IMR-90 (cell line): ENCODE measurements at regions not wholly inside any gene's neighbourhood (a gene's known extent, or its start where the extent isn't known, plus 50 kb on each side); places are given as distances from the start of the nearest gene placed in this dataset.

Source experiments
- ATAC-seq: fragments of 200-7000 bp; cut with Tn5 transposase; 2 replicates; pipeline ENCODE4 v1.9.1; 2020; ENCODE audit warnings: low read depth, mild to moderate bottlenecking, moderate library complexity
- BruUV-seq: library from RNA; stranded (reverse); fragments of 400-500 nt; replicated peaks from 2 replicates; lab custom pipeline; 2021; lab: Mats Ljungman, UMichigan
- CTCF ChIA-PET: fragments of 300-600 bp; formaldehyde crosslinking; extraction: SDS; loops from one replicate; lab custom pipeline; 2021; ENCODE audit warnings: antibody characterized with exemption; lab: Yijun Ruan, JAX
- POLR2A ChIA-PET: fragments of 300-600 bp; sonication (Branson Sonifier 250); formaldehyde crosslinking; loops from one replicate; lab custom pipeline; 2022; ENCODE audit warnings: antibody characterized with exemption; ENCODE audit not compliant: unreplicated experiment; lab: Charles Lee
- DNase-seq: peaks from one replicate; pipeline ENCODE4 v3.0.0; 2013
- H2AFZ ChIP-seq: replicated peaks from 2 replicates; pipeline ENCODE3; 2013; ENCODE audit warnings: low read length, mild to moderate bottlenecking; ENCODE audit not compliant: poor library complexity
- H2AK5ac ChIP-seq: 2 replicates; pipeline ENCODE4 v1.6.1; 2013; ENCODE audit warnings: low read depth, low read length, inconsistent platforms
- H2AK9ac ChIP-seq: replicated peaks from 2 replicates; pipeline ENCODE3; 2013; ENCODE audit warnings: mild to moderate bottlenecking, low read depth, low read length, moderate library complexity; ENCODE audit not compliant: poor library complexity
- H2BK120ac ChIP-seq: 2 replicates; pipeline ENCODE4 v1.6.1; 2013; ENCODE audit warnings: low read depth, low read length, inconsistent platforms
- H2BK15ac ChIP-seq: 3 replicates; pipeline ENCODE4 v1.6.1; 2013; ENCODE audit warnings: low read depth, low read length, inconsistent platforms
- H2BK20ac ChIP-seq: 2 replicates; pipeline ENCODE4 v1.6.1; 2013; ENCODE audit warnings: low read depth, mild to moderate bottlenecking, inconsistent platforms, low read length, moderate library complexity
- H2BK5ac ChIP-seq: 2 replicates; pipeline ENCODE4 v1.6.1; 2013; ENCODE audit warnings: mild to moderate bottlenecking, low read depth, low read length, inconsistent platforms; ENCODE audit not compliant: poor library complexity, severe bottlenecking
- H3K14ac ChIP-seq: replicated peaks from 2 replicates; pipeline ENCODE4 v1.6.1; 2013; ENCODE audit warnings: low read depth, low read length, inconsistent platforms
- H3K18ac ChIP-seq: 2 replicates; pipeline ENCODE4 v1.6.1; 2013; ENCODE audit warnings: low read depth, low read length, control low read depth
- H3K23ac ChIP-seq: 2 replicates; pipeline ENCODE4 v1.6.1; 2013; ENCODE audit warnings: low read depth, low read length, inconsistent platforms
- H3K27ac ChIP-seq: 2 replicates; pipeline ENCODE4 v1.5.1; 2013; ENCODE audit warnings: mild to moderate bottlenecking, control low read depth, low read length; ENCODE audit not compliant: insufficient read depth
- H3K27me3 ChIP-seq: 2 replicates; pipeline ENCODE4 v1.6.1; 2013; ENCODE audit warnings: low read length; ENCODE audit not compliant: control insufficient read depth, insufficient read depth
- H3K36me3 ChIP-seq: 2 replicates; pipeline ENCODE4 v1.6.1; 2013; ENCODE audit warnings: low read length, mixed read lengths; ENCODE audit not compliant: control insufficient read depth, insufficient read depth
- H3K4ac ChIP-seq: 2 replicates; pipeline ENCODE4 v1.6.1; 2013; ENCODE audit warnings: low read depth, low read length, inconsistent platforms
- H3K4me1 ChIP-seq: 2 replicates; pipeline ENCODE4 v1.6.1; 2013; ENCODE audit warnings: low read length, mixed read lengths; ENCODE audit not compliant: control insufficient read depth, insufficient read depth
- H3K4me2 ChIP-seq: 2 replicates; pipeline ENCODE4 v1.6.1; 2013; ENCODE audit warnings: low read depth, mild to moderate bottlenecking, control low read depth, low read length, moderate library complexity
- H3K4me3 ChIP-seq: 2 replicates; pipeline ENCODE4 v1.5.1; 2013; ENCODE audit warnings: low read depth, mild to moderate bottlenecking, control low read depth, low read length, moderate library complexity; ENCODE audit not compliant: insufficient read depth
- H3K56ac ChIP-seq: 2 replicates; pipeline ENCODE4 v1.6.1; 2013; ENCODE audit warnings: low read length, inconsistent platforms; ENCODE audit not compliant: insufficient read depth; ENCODE audit errors: extremely low read depth
- H3K79me1 ChIP-seq, 2 experiments: 2 replicates each; pipeline ENCODE4 v1.6.1; 2013; ENCODE audit warnings: low read length in 2 of 2, inconsistent platforms in 1 of 2, low read depth in 1 of 2
- H3K9ac ChIP-seq: 2 replicates; pipeline ENCODE4 v1.6.1; 2013; ENCODE audit warnings: low read depth, low read length, control low read depth
- H3K9me1 ChIP-seq: 2 replicates; pipeline ENCODE4 v1.6.1; 2013; ENCODE audit warnings: low read length, inconsistent platforms; ENCODE audit not compliant: insufficient read depth
- H3K9me3 ChIP-seq: 2 replicates; pipeline ENCODE4 v1.6.1; 2013; ENCODE audit warnings: low read length; ENCODE audit not compliant: control insufficient read depth, insufficient read depth
- H4K20me1 ChIP-seq: 2 replicates; pipeline ENCODE4 v1.6.1; 2013; ENCODE audit warnings: low read length, inconsistent platforms; ENCODE audit not compliant: insufficient read depth
- H4K5ac ChIP-seq: 2 replicates; pipeline ENCODE4 v1.6.1; 2013; ENCODE audit warnings: mild to moderate bottlenecking, low read depth, low read length, control low read depth
- H4K8ac ChIP-seq, 2 experiments: 2 replicates each; pipeline ENCODE4 v1.6.1; 2013; ENCODE audit warnings: low read depth in 2 of 2, low read length in 2 of 2, control low read depth in 1 of 2, inconsistent platforms in 1 of 2
- H4K91ac ChIP-seq: 2 replicates; pipeline ENCODE4 v1.6.1; 2013; ENCODE audit warnings: low read depth, low read length, inconsistent platforms; ENCODE audit not compliant: insufficient read depth
- BHLHE40 ChIP-seq: fragments of 150-350 bp; IDR thresholded peaks from 2 replicates; pipeline ENCODE4 v1.6.1; 2016; ENCODE audit warnings: mild to moderate bottlenecking, low read depth, low read length
- CEBPB ChIP-seq: IDR thresholded peaks from 2 replicates; pipeline ENCODE4 v1.6.1; 2012; ENCODE audit warnings: low read depth, low read length, improper control_type of control experiment
- CHD1 ChIP-seq: IDR thresholded peaks from 2 replicates; pipeline ENCODE4 v1.6.1; 2012; ENCODE audit warnings: low read depth, low read length, improper control_type of control experiment
- FOS ChIP-seq: fragments of 150-350 bp; IDR thresholded peaks from 2 replicates; pipeline ENCODE4 v1.6.1; 2016; ENCODE audit warnings: low read depth, low read length
- MAFK ChIP-seq: IDR thresholded peaks from 2 replicates; pipeline ENCODE4 v1.6.1; 2012; ENCODE audit warnings: low read depth, low read length, improper control_type of control experiment
- MAZ ChIP-seq: IDR thresholded peaks from 2 replicates; pipeline ENCODE4 v1.6.1; 2012; ENCODE audit warnings: low read depth, mild to moderate bottlenecking, low read length, improper control_type of control experiment, moderate library complexity, borderline replicate concordance
- POLR2A ChIP-seq: IDR thresholded peaks from 2 replicates; pipeline ENCODE4 v1.6.1; 2012; ENCODE audit warnings: mild to moderate bottlenecking, low read depth, low read length
- RCOR1 ChIP-seq: IDR thresholded peaks from 2 replicates; pipeline ENCODE4 v1.6.1; 2012; ENCODE audit warnings: mild to moderate bottlenecking, low read length, improper control_type of control experiment; ENCODE audit not compliant: insufficient replicate concordance
- RFX5 ChIP-seq: IDR thresholded peaks from 2 replicates; pipeline ENCODE4 v1.8.0; 2012; ENCODE audit warnings: low read depth, mild to moderate bottlenecking, low read length, moderate library complexity
- WGBS, 2 experiments: methylation state at CpG; one replicate each; pipeline versions ENCODE4 v1.1.5 to v1.1.7; 2013; ENCODE audit warnings: missing lambda C conversion rate in 2 of 2; ENCODE audit not compliant: insufficient read length in 1 of 2; ENCODE audit errors: extremely low coverage in 2 of 2; 5-methylcytosine and 5-hydroxymethylcytosine counted together
- dilution Hi-C: fragments of 300-500 bp; cut with HindIII; formaldehyde crosslinking; loops from one replicate; pipeline ENCODE4 v1.14.3; 2018; ENCODE audit warnings: low sequenced_read_pairs; ENCODE audit not compliant: unreplicated experiment
- in situ Hi-C: fragments of 300-500 bp; cut with MboI; formaldehyde crosslinking; loops from 3 replicates; pipeline ENCODE4 v1.14.3; 2019; ENCODE audit warnings: low sequenced_read_pairs, inconsistent platforms, mixed read lengths
- intact Hi-C: fragments of 100-400 bp; cut with micrococcal nuclease; formaldehyde crosslinking; loops from 2 replicates; pipeline ENCODE4 v1.10.0; 2022
- TF ChIP-seq, protein P1 (sequence below): fragments of 150-350 bp; IDR thresholded peaks from 2 replicates; pipeline ENCODE4 v1.6.1; 2017; ENCODE audit warnings: mild to moderate bottlenecking, antibody characterized with exemption, low read length, low read depth

- Histone ChIP-seq H3K9me1 (no peaks in the 10 kb centered on the region), H3K56ac (no peak overlapping the region), H2BK120ac (peak overlapping the region; percentile 0), H2BK5ac (peak overlapping the region; percentile 41), H3K23ac (no peak overlapping the region), H3K4me1 (peaks cover 8% of the 10 kb centered on the region), H3K18ac (peak overlapping the region; percentile 2), H4K8ac (peak overlapping the region in 1 of 2 experiments; percentile 1; a peak in 1 of 4 replicates), H3K9me3 (no peaks in the 10 kb centered on the region; the same call in 1 of the 2 replicates), H2AK5ac (peak overlapping the region; percentile 91), H3K79me1 (no peaks in the 10 kb centered on the region; a peak in 1 of 4 replicates), H3K27me3 (no peaks in the 10 kb centered on the region), H4K91ac (peak overlapping the region; percentile 42; the same call in 1 of the 2 replicates), H2BK20ac (peak overlapping the region; percentile 74; the same call in 1 of the 2 replicates), H3K4me2 (no peak overlapping the region), H2AFZ (no peak overlapping the region), H3K4ac (peak overlapping the region; percentile 39), H2BK15ac (no peak overlapping the region; the same call in 2 of the 3 replicates), H3K36me3 (no peaks in the 10 kb centered on the region), H3K9ac (no peak overlapping the region), H4K20me1 (no peaks in the 10 kb centered on the region), H3K14ac (no peak overlapping the region), H2AK9ac (no peak overlapping the region), H3K4me3 (no peak overlapping the region), H4K5ac (peak overlapping the region; percentile 10), H3K27ac (no peak overlapping the region)
- DNase-seq (no peak), ATAC-seq (no peak)
- no TSS peak for BruUV-seq
- WGBS, 2 experiments, result 92% methylated on average over 2 of the region's 8 CpGs; no CpG with 5 or more reads in 1 of the 2 experiments
- in situ Hi-C loops (no loop called here), intact Hi-C loops (no loop called here), dilution Hi-C loops (no loop called here)
- ChIA-PET CTCF (no interaction called here), POLR2A (no interaction called here)
- TF ChIP-seq BHLHE40 (no peak), CHD1 (no peak), RFX5 (no peak), RCOR1 (no peak), CEBPB (no peak), POLR2A (no peak), MAFK (no peak), FOS (no peak), MAZ (no peak)
- TF ChIP-seq, protein P1, sequence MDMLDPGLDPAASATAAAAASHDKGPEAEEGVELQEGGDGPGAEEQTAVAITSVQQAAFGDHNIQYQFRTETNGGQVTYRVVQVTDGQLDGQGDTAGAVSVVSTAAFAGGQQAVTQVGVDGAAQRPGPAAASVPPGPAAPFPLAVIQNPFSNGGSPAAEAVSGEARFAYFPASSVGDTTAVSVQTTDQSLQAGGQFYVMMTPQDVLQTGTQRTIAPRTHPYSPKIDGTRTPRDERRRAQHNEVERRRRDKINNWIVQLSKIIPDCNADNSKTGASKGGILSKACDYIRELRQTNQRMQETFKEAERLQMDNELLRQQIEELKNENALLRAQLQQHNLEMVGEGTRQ, result no peak
Measured at GRCh38 chr6:134730013-134730412, 219.9 kb downstream of the ALDH8A1 start.
